ENCODE measurements at regions not wholly inside any gene's neighbourhood (a gene's known extent, or its start where the extent isn't known, plus 50 kb on each side); places are given as distances from the start of the nearest gene placed in this dataset.

GRCh38 chr9:16125629-16126028 lies 572.8 kb downstream of the CCDC171 start:
- TF ChIP-seq CTCF (IDR thresholded peaks at IDR 0.05; ENCODE audit: control extremely low read depth, extremely low read depth, low read depth, missing control alignments), result no peak
- ChIA-PET CTCF (interaction anchor here (3.1 kb wide), 1 partner anchor 8 kb away, joined by 12 read pairs; no protein-coding TSS in a partner anchor), POLR2A (no interaction called here)
- DNase-seq (ENCODE audit: extremely low spot score), result no peak

DNA sequence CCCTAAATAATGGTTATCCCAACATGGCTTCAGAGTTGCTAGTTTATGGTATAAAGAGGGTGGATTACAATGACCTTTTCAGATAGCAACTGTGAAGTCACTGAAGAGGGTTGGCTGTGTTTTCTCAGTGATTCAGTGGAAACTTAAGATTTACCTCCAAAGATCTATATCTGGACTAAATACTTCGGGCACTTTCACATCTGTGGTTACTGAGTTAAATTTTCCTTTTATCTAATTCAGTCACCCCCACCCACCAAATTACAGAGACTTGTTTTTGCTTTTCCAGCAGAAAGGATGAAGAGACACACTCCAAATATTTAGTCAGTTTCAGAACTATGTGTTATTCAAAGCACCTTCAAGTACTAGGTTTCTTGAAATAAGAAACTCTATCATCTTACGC lies 573.2 kb downstream of the CCDC171 start:
- ChIA-PET CTCF (no interaction called here), POLR2A (no interaction called here)
- no peak for TF ChIP-seq CTCF (IDR thresholded peaks at IDR 0.05; ENCODE audit: control extremely low read depth, extremely low read depth, low read depth, missing control alignments)
- DNase-seq (ENCODE audit: extremely low spot score), result no peak

GRCh38 chr9:16128003-16128402 lies 575.2 kb downstream of the CCDC171 start:
- ChIA-PET CTCF (interaction anchor here (1.3 to 1.7 kb wide), 3 partner anchors 10 to 255 kb away, joined by 4 to 7 read pairs (median 5); no protein-coding TSS in a partner anchor), POLR2A (no interaction called here)
- DNase-seq (ENCODE audit: extremely low spot score), result no peak
- no peak for TF ChIP-seq CTCF (IDR thresholded peaks at IDR 0.05; ENCODE audit: control extremely low read depth, extremely low read depth, low read depth, missing control alignments)

- POLR2A ChIA-PET, result no interaction called here
- TF ChIP-seq CTCF (IDR thresholded peaks at IDR 0.05; ENCODE audit: control extremely low read depth, extremely low read depth, low read depth, missing control alignments), result no peak
- CTCF ChIA-PET, result interaction anchor here (0.9 to 1.2 kb wide), 2 partner anchors 29 to 258 kb away, joined by 3 to 4 read pairs; no protein-coding TSS in a partner anchor
Measured at GRCh38 chr9:16131264-16131663, 578.4 kb downstream of the CCDC171 start.

GRCh38 chr9:16132513-16132912 lies 579.7 kb downstream of the CCDC171 start:
- TF ChIP-seq CTCF (IDR thresholded peaks at IDR 0.05; ENCODE audit: control extremely low read depth, extremely low read depth, low read depth, missing control alignments), result no peak
- ChIA-PET CTCF (interaction anchor here (0.8 to 3.2 kb wide), 8 partner anchors 10 to 266 kb away, joined by 3 to 41 read pairs (median 12); no protein-coding TSS in a partner anchor), POLR2A (no interaction called here)
- DNase-seq (ENCODE audit: extremely low spot score), result no peak

More at GRCh38 chr9:16131264-16131663, 578.4 kb downstream of the CCDC171 start:
- no peak for DNase-seq (ENCODE audit: extremely low spot score)

GRCh38 chr9:16133032-16133431 lies 580.2 kb downstream of the CCDC171 start:
- CTCF ChIA-PET, result interaction anchor here (0.9 to 3.2 kb wide), 20 partner anchors 9 to 289 kb away, joined by 3 to 41 read pairs (median 7); no protein-coding TSS in a partner anchor
- no peak for TF ChIP-seq CTCF (IDR thresholded peaks at IDR 0.05; ENCODE audit: control extremely low read depth, extremely low read depth, low read depth, missing control alignments)
- POLR2A ChIA-PET, result no interaction called here
- no peak for DNase-seq (ENCODE audit: extremely low spot score)

Data from GM10248 (cell line).